ENCODE measurements at regions not wholly inside any gene's neighbourhood (a gene's known extent, or its start where the extent isn't known, plus 50 kb on each side); places are given as distances from the start of the nearest gene placed in this dataset.
"Not testable (repeated sequence)": the region's sequence is repeated elsewhere in the genome, so short reads cannot be mapped to it uniquely, and the experiment has no call there.

GRCh38 chr10:8379906-8380832 lies 325.7 kb downstream of the GATA3 start:
- no peak for DNase-seq (ENCODE audit: low read depth)

- DNase-seq (ENCODE audit: low read depth) = no peak
These were observed 326.5 kb downstream of the GATA3 start for GRCh38 chr10:8380833-8381496.

- no peak for DNase-seq (ENCODE audit: low read depth)
These were observed 332.3 kb downstream of the GATA3 start for GRCh38 chr10:8386781-8387180.

GRCh38 chr10:8389630-8390029 lies 335.1 kb downstream of the GATA3 start:
- DNase-seq (ENCODE audit: low read depth) = no peak

- DNase-seq (ENCODE audit: low read depth) = no peak
These were observed 337.7 kb downstream of the GATA3 start for GRCh38 chr10:8392216-8392615.

GRCh38 chr10:8393531-8393930 lies 339.0 kb downstream of the GATA3 start:
- DNase-seq (ENCODE audit: low read depth) = no peak

GRCh38 chr10:8396675-8397074 lies 342.2 kb downstream of the GATA3 start:
- DNase-seq (ENCODE audit: low read depth) = no peak

- DNase-seq (ENCODE audit: low read depth) = no peak
These were observed 344.3 kb downstream of the GATA3 start for GRCh38 chr10:8398771-8399170.

- no peak for DNase-seq (ENCODE audit: low read depth)
These were observed 345.7 kb downstream of the GATA3 start for GRCh38 chr10:8400151-8400550.

GRCh38 chr10:8400892-8401291 lies 346.4 kb downstream of the GATA3 start:
- DNase-seq (ENCODE audit: low read depth) = no peak

- DNase-seq (ENCODE audit: low read depth) = no peak
These were observed 347.0 kb downstream of the GATA3 start for GRCh38 chr10:8401531-8401930.

GRCh38 chr10:8402576-8402975 lies 348.1 kb downstream of the GATA3 start:
- DNase-seq (ENCODE audit: low read depth) = no peak

- DNase-seq (ENCODE audit: low read depth) = no peak
These were observed 349.4 kb downstream of the GATA3 start for GRCh38 chr10:8403711-8404371.

GRCh38 chr10:8404721-8405120 lies 350.2 kb downstream of the GATA3 start:
- DNase-seq (ENCODE audit: low read depth) = no peak

GRCh38 chr10:8405596-8405995 lies 351.1 kb downstream of the GATA3 start:
- peak; percentile 19 for DNase-seq (ENCODE audit: low read depth)

GRCh38 chr10:8407501-8408021 lies 353.1 kb downstream of the GATA3 start:
- DNase-seq (ENCODE audit: low read depth) = no peak

- no peak for DNase-seq (ENCODE audit: low read depth)
These were observed 356.0 kb downstream of the GATA3 start for GRCh38 chr10:8410506-8410905.

GRCh38 chr10:8412541-8412940 lies 358.1 kb downstream of the GATA3 start:
- no peak for DNase-seq (ENCODE audit: low read depth)

- not testable (repeated sequence) for DNase-seq (ENCODE audit: low read depth)
These were observed 360.5 kb downstream of the GATA3 start for GRCh38 chr10:8415029-8415428.

- DNase-seq (ENCODE audit: low read depth) = no peak
These were observed 361.8 kb downstream of the GATA3 start for GRCh38 chr10:8416192-8416701.

- no peak for DNase-seq (ENCODE audit: low read depth)
These were observed 362.3 kb downstream of the GATA3 start for GRCh38 chr10:8416760-8417159.

- DNase-seq (ENCODE audit: low read depth) = no peak
These were observed 363.1 kb downstream of the GATA3 start for GRCh38 chr10:8417631-8418030.
